Stimulated activated CD8-positive, alpha-beta memory T cell treated with anti-CD3 and anti-CD28 coated beads, Interleukin-4, amount 100 ng/mL, for 24 hours (primary cell): ENCODE measurements at regions not wholly inside any gene's neighbourhood (a gene's known extent, or its start where the extent isn't known, plus 50 kb on each side); places are given as distances from the start of the nearest gene placed in this dataset.

Source experiments
- DNase-seq: peaks from one replicate; pipeline ENCODE4 v3.0.0-alpha.2; 2020; ENCODE audit warnings: low read depth

- DNase-seq = no peak
These were observed 59.6 kb upstream of the CDH13 start for GRCh38 chr16:82567175-82567574.

GRCh38 chr16:82563401-82563800, 63.4 kb upstream of the CDH13 start:
- DNase-seq = no peak

GRCh38 chr16:82562183-82562683, 64.5 kb upstream of the CDH13 start:
- DNase-seq = no peak

- no peak for DNase-seq
These were observed 65.9 kb upstream of the CDH13 start for GRCh38 chr16:82560805-82561325.

- DNase-seq = no peak
These were observed 82.2 kb upstream of the CDH13 start for GRCh38 chr16:82544378-82545160.

GRCh38 chr16:82542714-82543113, 84.1 kb upstream of the CDH13 start:
- no peak for DNase-seq

GRCh38 chr16:82541103-82541502, 85.7 kb upstream of the CDH13 start:
- no peak for DNase-seq

- DNase-seq = no peak
These were observed 91.0 kb upstream of the CDH13 start for GRCh38 chr16:82535764-82536163.

GRCh38 chr16:82535262-82535661, 91.5 kb upstream of the CDH13 start:
- DNase-seq = no peak

GRCh38 chr16:82533189-82533588, 93.6 kb upstream of the CDH13 start:
- DNase-seq = no peak

GRCh38 chr16:82530883-82531282, 95.9 kb upstream of the CDH13 start:
- no peak for DNase-seq

GRCh38 chr16:82527101-82527500, 99.7 kb upstream of the CDH13 start:
- DNase-seq = no peak

- no peak for DNase-seq
These were observed 101.8 kb upstream of the CDH13 start for GRCh38 chr16:82524976-82525375.

GRCh38 chr16:82523815-82524214, 103.0 kb upstream of the CDH13 start:
- no peak for DNase-seq

- no peak for DNase-seq
These were observed 104.7 kb upstream of the CDH13 start for GRCh38 chr16:82522026-82522425.

GRCh38 chr16:82518811-82519210, 108.0 kb upstream of the CDH13 start:
- no peak for DNase-seq

- no peak for DNase-seq
These were observed 112.5 kb upstream of the CDH13 start for GRCh38 chr16:82514262-82514661.

GRCh38 chr16:82510789-82511305, 115.9 kb upstream of the CDH13 start:
- no peak for DNase-seq

- DNase-seq = no peak
These were observed 116.9 kb upstream of the CDH13 start for GRCh38 chr16:82509691-82510430.

- DNase-seq = no peak
These were observed 119.8 kb upstream of the CDH13 start for GRCh38 chr16:82506692-82507670.

- no peak for DNase-seq
These were observed 121.9 kb upstream of the CDH13 start for GRCh38 chr16:82504836-82505235.

- DNase-seq = no peak
These were observed 127.5 kb upstream of the CDH13 start for GRCh38 chr16:82499302-82499701.
